ENCODE measurements at regions not wholly inside any gene's neighbourhood (a gene's known extent, or its start where the extent isn't known, plus 50 kb on each side); places are given as distances from the start of the nearest gene placed in this dataset.

DNA sequence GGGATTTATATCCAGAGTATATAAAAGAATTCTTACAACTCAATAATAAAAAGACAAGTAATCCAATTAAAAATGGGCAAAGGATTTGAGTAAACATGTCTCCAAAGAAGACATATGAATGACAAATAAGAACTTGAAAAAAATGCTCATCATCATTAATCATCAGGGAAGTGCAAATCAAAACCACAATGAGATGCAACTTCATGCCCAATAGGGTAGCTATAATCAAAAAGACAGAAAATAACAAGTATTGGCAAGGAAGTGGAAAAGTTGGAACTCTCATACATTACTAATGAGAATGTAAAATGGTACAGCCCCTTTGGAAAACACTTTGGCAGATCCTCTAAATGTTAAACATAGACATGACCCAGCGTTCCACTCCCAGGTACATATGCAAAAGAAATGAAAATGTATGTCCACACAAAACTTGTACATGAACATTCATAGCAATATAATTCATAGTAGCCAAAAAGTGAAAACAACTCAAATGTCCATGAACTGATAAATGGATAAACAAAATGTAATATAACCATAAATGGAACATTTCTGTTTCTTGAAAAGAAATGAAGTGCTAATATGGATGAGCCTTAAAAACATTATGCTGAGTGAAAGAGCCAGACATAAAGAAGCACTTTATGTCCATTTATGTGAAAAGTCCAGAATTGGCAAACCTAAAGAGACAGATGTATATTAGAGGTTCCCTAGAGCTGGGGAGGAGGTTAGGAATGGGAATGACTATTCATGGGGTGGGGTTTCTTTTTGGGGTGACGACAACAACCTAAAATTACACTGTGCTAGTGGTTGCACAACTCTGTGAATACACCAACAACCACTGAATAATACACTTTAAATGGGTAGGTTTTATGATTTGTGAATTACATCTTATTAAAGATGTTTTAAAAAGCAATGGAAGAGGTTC, 259.7 kb downstream of the RHOU start:
- TF ChIP-seq, protein P1, sequence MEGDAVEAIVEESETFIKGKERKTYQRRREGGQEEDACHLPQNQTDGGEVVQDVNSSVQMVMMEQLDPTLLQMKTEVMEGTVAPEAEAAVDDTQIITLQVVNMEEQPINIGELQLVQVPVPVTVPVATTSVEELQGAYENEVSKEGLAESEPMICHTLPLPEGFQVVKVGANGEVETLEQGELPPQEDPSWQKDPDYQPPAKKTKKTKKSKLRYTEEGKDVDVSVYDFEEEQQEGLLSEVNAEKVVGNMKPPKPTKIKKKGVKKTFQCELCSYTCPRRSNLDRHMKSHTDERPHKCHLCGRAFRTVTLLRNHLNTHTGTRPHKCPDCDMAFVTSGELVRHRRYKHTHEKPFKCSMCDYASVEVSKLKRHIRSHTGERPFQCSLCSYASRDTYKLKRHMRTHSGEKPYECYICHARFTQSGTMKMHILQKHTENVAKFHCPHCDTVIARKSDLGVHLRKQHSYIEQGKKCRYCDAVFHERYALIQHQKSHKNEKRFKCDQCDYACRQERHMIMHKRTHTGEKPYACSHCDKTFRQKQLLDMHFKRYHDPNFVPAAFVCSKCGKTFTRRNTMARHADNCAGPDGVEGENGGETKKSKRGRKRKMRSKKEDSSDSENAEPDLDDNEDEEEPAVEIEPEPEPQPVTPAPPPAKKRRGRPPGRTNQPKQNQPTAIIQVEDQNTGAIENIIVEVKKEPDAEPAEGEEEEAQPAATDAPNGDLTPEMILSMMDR (IDR thresholded peaks at IDR 0.05; ENCODE audit: low read depth, low read length, missing input control): no peak
- TF ChIP-seq, protein P2, sequence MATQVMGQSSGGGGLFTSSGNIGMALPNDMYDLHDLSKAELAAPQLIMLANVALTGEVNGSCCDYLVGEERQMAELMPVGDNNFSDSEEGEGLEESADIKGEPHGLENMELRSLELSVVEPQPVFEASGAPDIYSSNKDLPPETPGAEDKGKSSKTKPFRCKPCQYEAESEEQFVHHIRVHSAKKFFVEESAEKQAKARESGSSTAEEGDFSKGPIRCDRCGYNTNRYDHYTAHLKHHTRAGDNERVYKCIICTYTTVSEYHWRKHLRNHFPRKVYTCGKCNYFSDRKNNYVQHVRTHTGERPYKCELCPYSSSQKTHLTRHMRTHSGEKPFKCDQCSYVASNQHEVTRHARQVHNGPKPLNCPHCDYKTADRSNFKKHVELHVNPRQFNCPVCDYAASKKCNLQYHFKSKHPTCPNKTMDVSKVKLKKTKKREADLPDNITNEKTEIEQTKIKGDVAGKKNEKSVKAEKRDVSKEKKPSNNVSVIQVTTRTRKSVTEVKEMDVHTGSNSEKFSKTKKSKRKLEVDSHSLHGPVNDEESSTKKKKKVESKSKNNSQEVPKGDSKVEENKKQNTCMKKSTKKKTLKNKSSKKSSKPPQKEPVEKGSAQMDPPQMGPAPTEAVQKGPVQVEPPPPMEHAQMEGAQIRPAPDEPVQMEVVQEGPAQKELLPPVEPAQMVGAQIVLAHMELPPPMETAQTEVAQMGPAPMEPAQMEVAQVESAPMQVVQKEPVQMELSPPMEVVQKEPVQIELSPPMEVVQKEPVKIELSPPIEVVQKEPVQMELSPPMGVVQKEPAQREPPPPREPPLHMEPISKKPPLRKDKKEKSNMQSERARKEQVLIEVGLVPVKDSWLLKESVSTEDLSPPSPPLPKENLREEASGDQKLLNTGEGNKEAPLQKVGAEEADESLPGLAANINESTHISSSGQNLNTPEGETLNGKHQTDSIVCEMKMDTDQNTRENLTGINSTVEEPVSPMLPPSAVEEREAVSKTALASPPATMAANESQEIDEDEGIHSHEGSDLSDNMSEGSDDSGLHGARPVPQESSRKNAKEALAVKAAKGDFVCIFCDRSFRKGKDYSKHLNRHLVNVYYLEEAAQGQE (IDR thresholded peaks at IDR 0.05): no peak
- TF ChIP-seq, protein P3, sequence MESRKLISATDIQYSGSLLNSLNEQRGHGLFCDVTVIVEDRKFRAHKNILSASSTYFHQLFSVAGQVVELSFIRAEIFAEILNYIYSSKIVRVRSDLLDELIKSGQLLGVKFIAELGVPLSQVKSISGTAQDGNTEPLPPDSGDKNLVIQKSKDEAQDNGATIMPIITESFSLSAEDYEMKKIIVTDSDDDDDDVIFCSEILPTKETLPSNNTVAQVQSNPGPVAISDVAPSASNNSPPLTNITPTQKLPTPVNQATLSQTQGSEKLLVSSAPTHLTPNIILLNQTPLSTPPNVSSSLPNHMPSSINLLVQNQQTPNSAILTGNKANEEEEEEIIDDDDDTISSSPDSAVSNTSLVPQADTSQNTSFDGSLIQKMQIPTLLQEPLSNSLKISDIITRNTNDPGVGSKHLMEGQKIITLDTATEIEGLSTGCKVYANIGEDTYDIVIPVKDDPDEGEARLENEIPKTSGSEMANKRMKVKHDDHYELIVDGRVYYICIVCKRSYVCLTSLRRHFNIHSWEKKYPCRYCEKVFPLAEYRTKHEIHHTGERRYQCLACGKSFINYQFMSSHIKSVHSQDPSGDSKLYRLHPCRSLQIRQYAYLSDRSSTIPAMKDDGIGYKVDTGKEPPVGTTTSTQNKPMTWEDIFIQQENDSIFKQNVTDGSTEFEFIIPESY (IDR thresholded peaks at IDR 0.05): no peak
- TF ChIP-seq HNF4A (conservative IDR thresholded peaks at IDR 0.05): no peak
- no peak for TF ChIP-seq RAD21 (IDR thresholded peaks at IDR 0.05)
- TF ChIP-seq YY1 (IDR thresholded peaks at IDR 0.05): no peak
- TF ChIP-seq JUND (IDR thresholded peaks at IDR 0.05): no peak
- no peak for TF ChIP-seq GABPA (IDR thresholded peaks at IDR 0.05 in 1 of 2, conservative IDR thresholded peaks at IDR 0.05 in 1 of 2)

Measured in liver (tissue), 3 donors.